GM11168 (cell line): ENCODE measurements at regions not wholly inside any gene's neighbourhood (a gene's known extent, or its start where the extent isn't known, plus 50 kb on each side); places are given as distances from the start of the nearest gene placed in this dataset.

Experiments
- in situ Hi-C: fragments of 300-500 bp; cut with MboI; formaldehyde crosslinking; loops from one replicate; pipeline ENCODE4 v1.12.0; 2022; ENCODE audit warnings: low sequenced_read_pairs; ENCODE audit not compliant: unreplicated experiment

GRCh38 chr12:90899456-90900182, 55.4 kb downstream of the CCER1 start:
- in situ Hi-C loops = no loop called here

GRCh38 chr12:90897986-90898385, 57.0 kb downstream of the CCER1 start:
- in situ Hi-C loops = no loop called here

- in situ Hi-C loops = no loop called here
Observed at GRCh38 chr12:90897316-90897715, 57.7 kb downstream of the CCER1 start.

- in situ Hi-C loops = no loop called here
Observed at GRCh38 chr12:90896821-90897220, 58.2 kb downstream of the CCER1 start.

GRCh38 chr12:90896164-90896563, 58.8 kb downstream of the CCER1 start:
- in situ Hi-C loops = no loop called here

- in situ Hi-C loops = no loop called here
Observed at GRCh38 chr12:90888316-90888715, 66.7 kb downstream of the CCER1 start.

- in situ Hi-C loops = no loop called here
Observed at GRCh38 chr12:90883456-90883855, 71.5 kb downstream of the CCER1 start.

GRCh38 chr12:90871726-90872096, 83.3 kb downstream of the CCER1 start:
- in situ Hi-C loops = no loop called here

GRCh38 chr12:90870971-90871725, 83.8 kb downstream of the CCER1 start:
- in situ Hi-C loops = no loop called here

GRCh38 chr12:90868626-90869025, 86.3 kb downstream of the CCER1 start:
- in situ Hi-C loops = no loop called here

GRCh38 chr12:90859591-90859990, 95.4 kb downstream of the CCER1 start:
- in situ Hi-C loops = no loop called here

GRCh38 chr12:90858252-90858651, 96.7 kb downstream of the CCER1 start:
- in situ Hi-C loops = no loop called here

GRCh38 chr12:90855534-90855933, 99.4 kb downstream of the CCER1 start:
- in situ Hi-C loops = no loop called here

GRCh38 chr12:90854136-90854689, 100.8 kb downstream of the CCER1 start:
- in situ Hi-C loops = no loop called here

GRCh38 chr12:90851800-90852718, 102.9 kb downstream of the CCER1 start:
- in situ Hi-C loops = no loop called here

GRCh38 chr12:90842477-90842876, 112.5 kb downstream of the CCER1 start:
- in situ Hi-C loops = no loop called here

- in situ Hi-C loops = no loop called here
Observed at GRCh38 chr12:90841336-90841735, 113.6 kb downstream of the CCER1 start.

GRCh38 chr12:90839346-90839745, 115.6 kb downstream of the CCER1 start:
- in situ Hi-C loops = no loop called here

GRCh38 chr12:90836689-90837088, 118.3 kb downstream of the CCER1 start:
- in situ Hi-C loops = no loop called here

- in situ Hi-C loops = no loop called here
Observed at GRCh38 chr12:90833228-90833627, 121.7 kb downstream of the CCER1 start.
